Smooth muscle cell (in vitro differentiated cells): ENCODE measurements at regions not wholly inside any gene's neighbourhood (a gene's known extent, or its start where the extent isn't known, plus 50 kb on each side); places are given as distances from the start of the nearest gene placed in this dataset.

ENCODE experiments used
- DNase-seq: peaks from one replicate; lab custom pipeline; 2025; ENCODE audit not compliant: unreplicated experiment; lab: John Stamatoyannopoulos, UW
- H2AFZ ChIP-seq: fragments of 200-600 bp; sonication (generic); 2 replicates; pipeline ENCODE4 v1.6.0; 2016; ENCODE audit warnings: antibody characterized with exemption, low read depth, mild to moderate bottlenecking
- H3F3A ChIP-seq: fragments of 200-600 bp; sonication (generic); 2 replicates; pipeline ENCODE4 v1.6.0; 2017; ENCODE audit warnings: antibody characterized with exemption, low read depth
- H3K27ac ChIP-seq: fragments of 200-600 bp; sonication (generic); 2 replicates; pipeline ENCODE4 v1.5.1; 2016; ENCODE audit warnings: low read depth, mild to moderate bottlenecking
- H3K27me3 ChIP-seq: fragments of 200-600 bp; sonication (generic); 2 replicates; pipeline ENCODE4 v1.6.1; 2016; ENCODE audit warnings: low read depth, mild to moderate bottlenecking
- H3K36me3 ChIP-seq: fragments of 200-600 bp; sonication (generic); 2 replicates; pipeline ENCODE4 v1.5.1; 2016; ENCODE audit warnings: low read depth
- H3K4me1 ChIP-seq: fragments of 200-600 bp; sonication (generic); 2 replicates; pipeline ENCODE4 v1.5.1; 2016; ENCODE audit warnings: low read depth
- H3K4me2 ChIP-seq: fragments of 200-600 bp; sonication (generic); 2 replicates; pipeline ENCODE4 v1.6.0; 2016; ENCODE audit warnings: mild to moderate bottlenecking
- H3K4me3 ChIP-seq: fragments of 200-600 bp; sonication (generic); 2 replicates; pipeline ENCODE4 v1.5.1; 2016; ENCODE audit warnings: mild to moderate bottlenecking
- H3K79me2 ChIP-seq: fragments of 200-600 bp; sonication (generic); 2 replicates; pipeline ENCODE4 v1.6.0; 2016; ENCODE audit warnings: low read depth, mild to moderate bottlenecking
- H3K9ac ChIP-seq: fragments of 200-600 bp; sonication (generic); 2 replicates; pipeline ENCODE4 v1.6.0; 2016; ENCODE audit warnings: low read depth
- H3K9me3 ChIP-seq: fragments of 200-600 bp; sonication (generic); replicated peaks from 2 replicates; pipeline ENCODE4 v1.5.1; 2016; ENCODE audit warnings: low read depth
- H4K20me1 ChIP-seq: fragments of 200-600 bp; sonication (generic); 2 replicates; pipeline ENCODE4 v1.6.0; 2016; ENCODE audit warnings: low read depth
- CTCF ChIP-seq: fragments of 200-600 bp; sonication (generic); IDR thresholded peaks from 2 replicates; pipeline ENCODE4 v1.5.1; 2017; ENCODE audit warnings: borderline replicate concordance, mild to moderate bottlenecking, antibody characterized with exemption; ENCODE audit not compliant: insufficient read depth, poor library complexity, severe bottlenecking
- WGBS: methylation state at CpG from one replicate; pipeline ENCODE4 v1.1.7; 2016; ENCODE audit warnings: low lambda C conversion rate; 5-methylcytosine and 5-hydroxymethylcytosine counted together

- no peaks in the 10 kb centered on the region for H4K20me1 ChIP-seq
- no peaks in the 10 kb centered on the region for H3K9me3 ChIP-seq
- no peak for DNase-seq
- H3K4me3 ChIP-seq, result no peak overlapping the region
- H3K27me3 ChIP-seq, result no peaks in the 10 kb centered on the region
- no peak overlapping the region for H2AFZ ChIP-seq
- no peak overlapping the region for H3K9ac ChIP-seq
- H3K79me2 ChIP-seq, result no peaks in the 10 kb centered on the region
- no peaks in the 10 kb centered on the region for H3K4me1 ChIP-seq
- no peak overlapping the region for H3K4me2 ChIP-seq
- no peaks in the 10 kb centered on the region for H3K36me3 ChIP-seq
- H3K27ac ChIP-seq, result no peak overlapping the region
- no peaks in the 10 kb centered on the region for H3F3A ChIP-seq
- TF ChIP-seq CTCF, result no peak
- 88% methylated on average over 2 of the region's 2 CpGs for WGBS
Measured at GRCh38 chr21:18769599-18769998, 366.0 kb upstream of the TMPRSS15 start.

- no peak for TF ChIP-seq CTCF
- Histone ChIP-seq H3K79me2 (no peaks in the 10 kb centered on the region), H3F3A (no peaks in the 10 kb centered on the region), H3K4me2 (no peak overlapping the region), H3K27me3 (no peaks in the 10 kb centered on the region), H3K9ac (no peak overlapping the region), H3K27ac (no peak overlapping the region), H3K36me3 (no peaks in the 10 kb centered on the region), H3K4me3 (no peak overlapping the region), H4K20me1 (no peaks in the 10 kb centered on the region), H2AFZ (no peak overlapping the region), H3K4me1 (no peaks in the 10 kb centered on the region), H3K9me3 (no peaks in the 10 kb centered on the region)
- WGBS, result 84% methylated on average over 4 of the region's 4 CpGs
- DNase-seq, result no peak
Measured at GRCh38 chr21:18771845-18772380, 368.3 kb upstream of the TMPRSS15 start.

DNA sequence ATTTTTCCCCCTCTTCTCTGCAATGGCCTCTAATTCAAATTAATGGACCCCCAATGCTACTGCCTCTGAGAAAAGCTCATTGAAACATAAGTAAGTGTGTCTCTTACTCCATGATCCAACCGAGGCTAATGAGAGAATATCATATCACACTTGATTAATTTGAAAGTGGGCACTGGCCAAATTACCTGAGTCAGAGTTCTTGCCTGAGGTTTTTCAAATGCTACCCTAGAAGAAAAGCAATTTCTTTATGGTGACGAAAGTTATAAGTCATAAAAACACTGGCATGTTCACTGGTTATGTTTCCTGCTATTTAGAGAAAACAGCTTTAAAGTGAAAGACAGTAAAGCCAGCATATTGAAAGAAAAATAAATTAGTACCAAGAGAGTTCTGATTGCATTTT lies 368.8 kb upstream of the TMPRSS15 start:
- no peak for TF ChIP-seq CTCF
- no peaks in the 10 kb centered on the region for H4K20me1 ChIP-seq
- H3K4me1 ChIP-seq, result no peaks in the 10 kb centered on the region
- H3K79me2 ChIP-seq, result no peaks in the 10 kb centered on the region
- H3F3A ChIP-seq, result no peaks in the 10 kb centered on the region
- DNase-seq, result no peak
- H3K4me2 ChIP-seq, result no peak overlapping the region
- no peaks in the 10 kb centered on the region for H3K9me3 ChIP-seq
- no peak overlapping the region for H3K9ac ChIP-seq
- H3K27me3 ChIP-seq, result no peaks in the 10 kb centered on the region
- no peaks in the 10 kb centered on the region for H3K36me3 ChIP-seq
- WGBS, result 83% methylated on average over 2 of the region's 2 CpGs
- H2AFZ ChIP-seq, result no peak overlapping the region
- no peak overlapping the region for H3K27ac ChIP-seq
- no peak overlapping the region for H3K4me3 ChIP-seq

- Histone ChIP-seq H3K4me1 (no peaks in the 10 kb centered on the region), H3K4me3 (no peak overlapping the region), H3K27me3 (no peaks in the 10 kb centered on the region), H3K9ac (no peak overlapping the region), H3K36me3 (no peaks in the 10 kb centered on the region), H3K9me3 (no peaks in the 10 kb centered on the region), H4K20me1 (no peaks in the 10 kb centered on the region), H3F3A (no peaks in the 10 kb centered on the region), H3K4me2 (no peak overlapping the region), H3K79me2 (no peaks in the 10 kb centered on the region), H2AFZ (no peak overlapping the region), H3K27ac (no peak overlapping the region)
- no peak for DNase-seq
- no peak for TF ChIP-seq CTCF
- WGBS, result 90% methylated on average over 2 of the region's 2 CpGs
Measured at GRCh38 chr21:18772897-18773296, 369.3 kb upstream of the TMPRSS15 start.
